ENCODE measurements at regions not wholly inside any gene's neighbourhood (a gene's known extent, or its start where the extent isn't known, plus 50 kb on each side); places are given as distances from the start of the nearest gene placed in this dataset.

DNA sequence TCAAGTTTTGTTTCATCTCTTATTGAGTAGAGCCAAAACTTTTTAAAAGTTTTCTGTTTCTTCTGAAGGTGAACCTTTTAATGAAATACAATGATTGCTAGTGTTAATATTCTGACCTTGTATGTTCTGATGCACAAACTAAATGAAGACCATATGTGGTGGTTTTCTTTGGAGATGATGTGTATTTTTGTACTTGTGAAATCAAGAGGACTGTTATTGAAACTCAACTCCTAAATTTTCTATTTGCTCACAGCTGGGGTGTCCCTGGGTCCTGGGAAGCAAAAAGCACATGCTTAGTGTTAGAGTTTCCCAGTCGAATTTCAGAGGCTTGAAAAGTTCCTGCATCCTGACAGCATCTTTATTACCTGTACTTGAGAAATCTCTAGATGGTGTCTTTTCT lies 1185.8 kb upstream of the ALCAM start:
- TF ChIP-seq EP300 (conservative IDR thresholded peaks at IDR 0.05; ENCODE audit: poor library complexity, severe bottlenecking) (no peak), CTCF (IDR thresholded peaks at IDR 0.05; ENCODE audit: poor library complexity, severe bottlenecking) (no peak), POLR2AphosphoS5 (IDR thresholded peaks at IDR 0.05) (no peak), EZH2 (IDR thresholded peaks at IDR 0.05; ENCODE audit: borderline replicate concordance, insufficient read depth, low read length, poor library complexity, severe bottlenecking) (no peak), SMC3 (conservative IDR thresholded peaks at IDR 0.05; ENCODE audit: poor library complexity) (no peak), MXI1 (conservative IDR thresholded peaks at IDR 0.05; ENCODE audit: poor library complexity, severe bottlenecking) (no peak), TAF1 (IDR thresholded peaks at IDR 0.05; ENCODE audit: low read depth) (no peak)
